Lower leg skin (tissue), 3 donors: ENCODE measurements at regions not wholly inside any gene's neighbourhood (a gene's known extent, or its start where the extent isn't known, plus 50 kb on each side); places are given as distances from the start of the nearest gene placed in this dataset.

ENCODE experiments used
- CTCF ChIP-seq, 3 donors: fragments of 450-650 bp; IDR thresholded peaks; one replicate each; pipeline ENCODE4 v1.5.1; 2016; ENCODE audit warnings: antibody characterized with exemption in 3 of 3, mild to moderate bottlenecking in 3 of 3, moderate library complexity in 2 of 3
- POLR2A ChIP-seq, 2 donors: fragments of 450-650 bp; IDR thresholded peaks; one replicate each; pipeline ENCODE4 v1.6.1; 2016 to 2017; ENCODE audit warnings: antibody characterized with exemption in 2 of 2, mild to moderate bottlenecking in 1 of 2, moderate library complexity in 1 of 2

- no peak for TF ChIP-seq CTCF (IDR thresholded peaks at IDR 0.05)
- TF ChIP-seq POLR2A (IDR thresholded peaks at IDR 0.05): no peak
These were observed 216.4 kb upstream of the OSR1 start for GRCh38 chr2:19574778-19575260.
